HG03521 (cell line): ENCODE measurements at regions not wholly inside any gene's neighbourhood (a gene's known extent, or its start where the extent isn't known, plus 50 kb on each side); places are given as distances from the start of the nearest gene placed in this dataset.

Experiments
- ATAC-seq: cut with Tn5 transposase; IDR thresholded peaks from one replicate; pipeline ENCODE4 v1.9.1; 2021; ENCODE audit warnings: mild to moderate bottlenecking, moderate library complexity; ENCODE audit not compliant: unreplicated experiment

DNA sequence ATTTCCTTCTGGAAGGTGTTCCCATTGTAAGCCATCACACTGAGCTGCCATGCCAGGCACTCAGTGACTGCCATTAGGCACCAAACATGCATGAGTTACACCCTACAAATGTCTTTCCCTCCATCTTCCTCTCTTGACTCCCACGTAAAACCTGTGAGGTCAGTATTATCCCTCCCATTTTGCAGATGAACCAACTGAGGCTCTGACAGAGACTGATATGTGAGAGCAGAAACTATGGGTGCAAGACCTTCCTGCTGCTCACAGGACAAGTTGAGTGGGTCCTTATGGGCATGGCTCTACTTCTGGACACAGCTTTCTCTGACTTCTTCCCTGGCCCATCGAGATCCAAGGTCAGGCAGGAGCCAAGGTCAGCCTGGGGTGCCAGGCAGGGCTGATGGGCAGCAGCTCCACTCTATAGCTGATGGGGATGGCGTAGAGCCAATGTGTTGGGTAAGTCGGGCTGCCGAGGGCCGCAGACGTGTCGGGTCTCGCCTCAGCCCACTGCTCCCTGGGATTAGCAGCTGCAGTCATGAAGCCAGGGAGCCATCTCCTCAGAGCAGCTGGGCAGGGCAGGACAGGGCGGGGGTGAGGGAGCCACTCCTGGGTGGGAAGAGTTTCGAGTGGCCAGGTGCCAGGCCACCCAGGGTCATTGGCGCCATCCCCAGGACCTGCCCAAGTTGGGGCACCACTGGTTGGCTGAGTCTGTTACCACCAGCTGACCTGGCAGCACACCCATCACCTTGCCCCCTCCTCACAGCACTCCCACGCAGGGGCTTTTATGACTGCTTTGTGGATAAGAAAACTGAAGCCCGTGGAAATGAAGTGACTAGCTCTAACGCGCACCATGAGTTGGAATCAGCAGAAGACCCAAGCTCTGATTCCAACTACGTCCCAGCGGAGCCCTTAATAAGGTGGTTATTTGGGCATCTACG, 117.8 kb upstream of the ZMIZ1 start:
- no peak for ATAC-seq

DNA sequence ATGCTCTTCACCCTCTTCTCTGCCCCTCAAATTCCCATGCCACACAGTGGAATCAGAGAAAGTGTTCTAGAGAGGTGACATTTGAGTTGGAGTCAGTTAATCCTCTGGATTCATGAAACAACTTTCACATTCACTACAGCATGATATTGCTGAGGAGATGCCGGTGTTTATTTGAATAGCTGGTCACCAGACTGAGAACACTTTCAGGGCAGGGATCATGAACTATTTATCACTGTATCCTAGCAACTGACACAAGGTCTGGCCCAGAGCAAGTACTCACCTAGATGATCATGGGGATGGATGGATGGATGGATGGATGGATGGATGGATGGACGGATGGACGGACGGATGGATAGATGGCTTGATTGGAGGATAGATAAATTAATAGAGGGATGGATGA, 116.7 kb upstream of the ZMIZ1 start:
- ATAC-seq = no peak

DNA sequence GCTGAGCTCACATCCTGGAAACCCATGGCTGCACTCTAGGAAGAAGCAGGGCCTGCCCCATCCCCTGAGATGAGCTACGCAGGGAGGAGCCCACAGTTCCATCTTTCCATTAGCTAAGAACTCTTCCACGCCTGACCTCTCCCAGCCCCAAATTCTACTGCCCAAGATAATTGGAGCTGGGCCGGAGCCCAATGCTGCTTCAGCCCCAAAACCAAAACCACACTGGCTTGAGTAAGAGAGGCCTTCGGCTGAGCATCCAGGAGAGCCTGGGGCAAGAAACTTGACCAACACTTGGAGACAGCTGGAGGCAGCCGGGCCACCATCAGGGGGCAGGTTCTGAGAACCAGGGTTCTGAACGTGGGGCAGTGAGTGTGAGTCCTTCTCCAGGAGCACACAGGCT, 116.1 kb upstream of the ZMIZ1 start:
- ATAC-seq = no peak

DNA sequence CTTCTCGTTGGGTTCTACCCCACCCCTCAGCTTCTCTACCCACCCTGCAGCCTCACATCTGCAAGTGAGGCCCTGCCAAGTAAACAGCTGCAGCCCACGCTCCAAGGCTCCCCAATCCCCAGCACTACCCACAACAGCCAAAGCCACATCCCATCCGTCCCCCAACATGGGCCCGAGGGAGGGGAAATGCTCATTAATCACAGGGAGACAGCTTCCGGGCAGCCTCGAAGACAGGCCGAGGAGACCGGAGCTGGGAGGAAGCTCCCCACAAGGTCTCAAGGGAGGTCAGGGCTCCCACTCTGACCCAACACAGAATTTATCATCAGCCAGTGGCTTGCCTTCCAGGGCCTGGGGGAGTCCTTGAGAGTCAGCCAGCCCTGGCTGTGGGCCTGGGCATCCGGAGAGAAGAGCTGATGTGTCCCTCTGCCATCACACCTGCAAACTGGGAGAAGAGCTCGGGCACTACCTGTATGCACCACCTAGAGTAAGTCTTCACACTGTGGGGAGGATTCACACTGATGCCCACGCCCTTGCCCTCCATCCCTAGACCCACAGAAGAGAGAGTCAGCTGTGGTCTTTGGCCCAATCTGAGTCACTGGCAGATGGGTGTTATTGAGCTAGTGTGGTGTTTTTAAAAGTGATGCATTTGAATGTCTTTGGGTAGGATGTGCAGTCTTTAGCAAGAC, 115.5 kb upstream of the ZMIZ1 start:
- ATAC-seq = no peak

DNA sequence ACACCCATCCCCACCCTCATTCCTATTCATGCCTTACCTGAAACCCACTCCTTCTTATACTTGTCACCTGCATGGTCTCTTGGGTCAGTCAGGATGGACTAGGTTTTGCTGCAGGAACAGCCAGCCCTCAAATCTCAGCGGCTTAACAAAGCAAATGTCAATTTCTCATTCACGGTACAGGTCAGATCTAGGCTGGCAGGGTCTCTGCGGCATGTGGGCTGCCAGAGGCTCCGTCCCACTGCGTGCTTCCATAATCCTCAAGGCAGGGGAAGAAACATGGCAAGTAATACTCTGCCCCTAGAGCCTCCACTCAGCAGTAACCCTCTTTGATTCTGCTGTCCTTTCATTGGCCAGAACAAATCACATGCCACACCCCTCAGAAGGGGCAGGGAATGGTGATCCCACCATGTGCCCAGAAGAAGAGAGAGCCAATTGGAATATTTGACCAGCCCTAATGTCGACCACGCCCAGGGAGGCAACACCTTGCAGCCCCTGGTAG, 114.9 kb upstream of the ZMIZ1 start:
- ATAC-seq = no peak

DNA sequence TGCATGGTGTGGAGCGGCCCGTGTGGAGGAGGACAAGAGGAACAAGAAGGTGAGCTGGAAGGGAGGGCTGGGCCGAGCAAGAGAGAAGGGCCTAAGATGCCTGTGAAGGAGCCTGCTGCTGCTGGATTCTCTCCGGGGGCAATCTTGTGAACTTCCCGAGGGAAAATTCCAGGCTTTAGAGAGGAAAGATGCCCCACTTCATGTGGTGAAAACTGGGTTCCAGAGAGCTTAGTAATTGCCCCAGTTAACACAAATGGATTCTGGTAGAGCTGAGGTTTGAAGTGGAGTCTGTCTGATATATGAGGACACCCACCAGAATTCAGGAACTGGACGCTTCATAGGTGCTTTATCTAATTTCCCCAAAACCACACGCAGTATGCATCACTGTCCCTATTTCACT, 114.1 kb upstream of the ZMIZ1 start:
- no peak for ATAC-seq

DNA sequence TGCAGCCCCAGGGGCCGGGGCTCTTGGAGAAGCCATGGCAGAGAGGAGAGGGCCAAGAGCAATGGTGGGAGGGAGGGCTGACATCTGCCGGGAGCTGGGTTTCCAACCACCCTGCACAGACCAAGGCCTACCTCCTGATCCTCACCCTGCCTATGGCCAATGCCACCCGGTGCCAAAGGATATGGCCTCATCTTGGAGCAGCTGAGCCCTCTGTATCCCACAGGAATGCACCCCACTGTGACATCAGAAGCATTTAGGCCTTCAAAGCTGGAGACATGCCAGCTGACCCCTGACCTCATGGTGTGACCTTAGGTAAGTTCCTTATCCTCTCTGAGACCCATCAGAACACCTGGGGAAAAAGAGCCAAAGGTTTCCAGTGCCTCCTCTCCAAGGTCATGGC, 113.6 kb upstream of the ZMIZ1 start:
- no peak for ATAC-seq

DNA sequence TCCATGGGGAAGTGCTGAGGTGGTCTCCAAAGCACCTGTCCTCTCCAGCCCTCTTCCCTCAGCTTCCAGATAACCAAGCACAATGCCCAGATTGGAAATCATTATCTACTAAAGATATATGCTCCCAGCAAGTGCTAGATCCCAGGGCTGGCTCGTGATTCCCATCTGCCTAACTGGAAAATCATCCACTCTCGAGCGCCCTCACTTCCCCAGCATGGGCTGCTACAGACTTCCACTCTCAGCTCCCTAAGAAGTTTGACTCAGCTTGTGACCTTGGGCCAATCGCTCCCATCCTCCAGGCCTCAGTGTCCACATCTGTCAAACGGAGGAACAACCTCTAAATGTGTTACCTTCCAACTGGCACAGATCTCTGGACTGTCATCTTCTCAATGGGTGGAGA, 112.4 kb upstream of the ZMIZ1 start:
- ATAC-seq = no peak

DNA sequence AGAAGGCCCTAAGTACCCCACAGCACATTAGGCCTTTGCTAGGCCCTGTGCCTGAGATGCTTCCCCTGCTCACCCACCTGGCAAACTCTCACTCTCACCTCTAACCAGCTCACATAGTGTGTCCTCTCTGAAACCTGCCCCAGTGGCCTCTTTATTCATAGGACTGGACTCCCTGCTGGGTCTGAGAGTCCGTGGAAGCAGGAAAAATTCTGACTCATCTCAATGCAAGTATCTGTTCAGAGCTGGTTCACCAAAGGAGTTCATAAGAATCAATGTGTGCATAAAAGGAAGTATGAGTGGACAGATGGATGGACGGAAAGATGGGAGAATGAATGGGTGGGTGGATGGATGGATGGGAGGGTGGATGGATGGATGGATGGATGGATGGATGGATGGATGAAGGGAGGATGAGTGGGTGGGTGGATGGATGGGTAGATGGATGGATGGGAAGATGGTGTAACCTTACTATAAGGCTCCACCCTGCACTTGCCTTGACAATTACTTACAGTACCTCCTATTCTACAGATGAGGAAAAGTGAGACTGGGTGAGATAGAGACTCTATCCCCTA, 111.2 kb upstream of the ZMIZ1 start:
- ATAC-seq = no peak

DNA sequence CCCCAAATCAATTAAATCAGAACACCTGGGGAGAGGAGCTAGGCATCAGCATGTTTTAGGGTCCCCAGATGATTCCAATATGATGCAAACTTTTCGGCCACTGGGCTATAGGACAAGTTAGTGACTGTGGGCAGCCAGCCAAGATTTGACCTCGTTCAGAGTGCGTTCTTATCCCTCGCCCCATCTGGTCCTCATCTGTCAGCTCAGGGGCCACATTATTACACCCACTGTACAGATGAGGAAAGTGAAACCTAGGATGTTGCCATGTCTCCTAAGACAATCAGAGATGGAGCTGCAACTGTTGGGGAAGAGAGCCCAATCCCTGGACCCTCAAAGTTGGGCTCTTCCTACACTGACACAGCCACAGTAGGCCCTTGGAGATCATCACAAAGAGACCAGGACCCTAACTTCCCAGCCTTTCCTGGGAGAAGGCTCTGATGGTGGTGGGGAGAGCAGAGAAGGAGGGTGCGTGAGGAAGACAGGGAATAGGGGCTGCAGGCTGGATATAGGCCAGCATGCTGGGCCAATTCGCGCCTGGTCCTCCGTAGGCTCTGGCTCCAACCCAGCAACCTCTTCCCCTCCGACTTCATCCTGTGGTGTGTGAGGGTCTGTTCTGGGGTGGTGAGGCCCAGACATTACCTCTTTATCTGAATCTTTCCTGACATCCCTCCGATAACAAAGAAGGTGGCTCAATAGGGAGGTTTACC, 109.4 kb upstream of the ZMIZ1 start:
- no peak for ATAC-seq

DNA sequence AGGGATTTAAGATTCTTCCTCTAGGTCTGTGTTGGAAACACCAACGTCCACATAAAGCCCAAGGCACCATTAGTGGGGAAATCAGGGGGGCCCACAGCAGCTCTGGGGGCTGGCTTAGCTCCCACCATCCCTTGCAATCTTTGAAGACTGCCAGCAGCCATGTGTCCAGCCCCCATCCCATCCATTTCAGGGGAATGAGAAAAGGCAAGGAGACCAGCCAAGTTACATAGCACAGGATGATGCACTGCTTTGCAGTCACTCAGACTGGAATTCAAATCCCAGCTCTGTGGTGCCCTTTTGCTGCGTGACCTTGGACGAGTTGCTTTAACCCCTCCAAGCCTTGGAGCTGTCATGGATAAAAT, 108.9 kb upstream of the ZMIZ1 start:
- ATAC-seq = no peak

DNA sequence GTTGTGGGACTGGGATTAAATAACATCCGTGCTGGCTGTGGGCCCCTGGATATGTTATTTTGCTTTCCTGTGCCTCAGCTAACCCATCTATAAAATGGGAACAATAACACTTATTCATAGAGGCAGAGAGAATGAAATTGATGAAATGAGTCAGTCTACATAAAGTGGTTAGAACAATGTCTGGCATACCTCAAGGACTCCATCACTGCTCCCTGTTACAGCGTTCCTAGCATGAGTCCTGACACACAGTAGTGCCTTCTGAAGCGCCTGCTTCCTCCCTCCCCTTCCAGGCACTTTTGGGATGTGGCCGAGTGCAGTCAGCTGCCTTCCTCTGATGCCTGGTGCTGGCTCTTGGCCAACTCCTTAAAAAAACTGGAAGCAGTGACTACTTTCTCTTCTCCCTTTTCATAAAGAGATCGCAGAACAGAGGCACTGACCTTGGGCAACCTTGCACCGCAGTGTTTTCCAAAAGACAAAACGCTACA, 108.4 kb upstream of the ZMIZ1 start:
- ATAC-seq = no peak

DNA sequence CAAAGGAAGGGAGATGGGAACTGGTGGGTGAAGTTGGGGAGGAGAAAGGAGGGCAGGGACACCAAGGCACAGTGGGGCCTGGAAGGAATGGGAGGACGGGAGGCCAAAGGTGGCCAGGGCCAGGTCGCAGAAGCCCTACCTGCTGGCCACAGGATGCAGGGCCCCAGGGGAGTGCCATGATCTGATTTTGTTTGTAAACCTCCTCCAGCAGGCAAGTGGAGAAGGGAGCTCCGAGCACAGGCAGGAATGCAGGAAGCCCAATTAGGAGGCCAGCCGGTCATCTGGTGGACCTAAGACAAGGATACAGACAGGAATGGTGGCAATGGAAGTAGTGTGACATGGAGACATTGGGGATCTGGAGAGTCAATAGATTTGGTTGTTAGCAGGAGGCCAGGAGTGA, 107.0 kb upstream of the ZMIZ1 start:
- no peak for ATAC-seq

DNA sequence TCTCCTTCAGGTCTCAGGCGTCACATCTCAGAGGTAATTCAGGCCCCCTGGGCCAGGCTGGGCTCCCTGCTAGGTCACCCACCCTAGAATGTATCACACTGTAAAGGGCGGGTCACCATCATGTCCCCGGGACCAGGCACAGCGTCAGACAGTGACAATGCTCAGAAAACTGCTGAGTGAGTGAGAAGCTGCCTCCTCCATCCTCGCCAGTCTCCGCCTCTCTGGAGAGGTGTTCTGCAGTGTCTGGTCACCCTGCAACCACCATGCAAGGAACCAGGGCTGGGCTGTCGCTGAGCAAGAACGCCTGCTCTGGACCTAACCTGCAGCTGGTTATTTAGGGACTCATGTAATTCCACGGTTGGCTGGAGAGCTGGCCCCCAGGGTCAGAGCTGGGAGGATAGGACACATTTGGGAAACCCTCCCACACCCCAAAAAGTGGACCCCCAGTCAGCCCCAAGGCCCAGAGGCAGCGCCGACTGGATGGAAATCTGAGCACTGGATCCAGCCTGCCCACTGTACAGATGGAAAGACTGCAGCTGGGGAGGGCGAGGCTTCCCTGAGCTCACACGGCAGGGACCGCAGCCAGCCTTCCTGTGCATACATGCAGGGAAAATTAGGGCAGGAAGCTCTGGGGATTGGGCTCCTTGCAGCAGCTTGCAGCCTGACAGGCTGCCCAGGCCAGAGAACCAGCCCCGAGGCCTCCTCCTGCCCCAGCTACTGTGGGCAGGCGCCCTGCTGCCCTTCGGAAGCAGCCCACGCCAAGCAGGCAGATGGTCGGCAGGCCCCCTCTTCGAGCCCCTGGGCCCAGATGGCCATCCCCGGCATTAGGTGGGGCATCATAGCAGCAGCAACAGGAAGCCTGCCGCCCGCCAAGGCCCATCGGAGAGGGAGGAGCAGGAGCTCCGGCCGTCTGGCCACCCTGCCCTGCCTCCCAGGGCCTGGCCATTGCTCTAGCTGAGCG, 105.4 kb upstream of the ZMIZ1 start:
- no peak for ATAC-seq

DNA sequence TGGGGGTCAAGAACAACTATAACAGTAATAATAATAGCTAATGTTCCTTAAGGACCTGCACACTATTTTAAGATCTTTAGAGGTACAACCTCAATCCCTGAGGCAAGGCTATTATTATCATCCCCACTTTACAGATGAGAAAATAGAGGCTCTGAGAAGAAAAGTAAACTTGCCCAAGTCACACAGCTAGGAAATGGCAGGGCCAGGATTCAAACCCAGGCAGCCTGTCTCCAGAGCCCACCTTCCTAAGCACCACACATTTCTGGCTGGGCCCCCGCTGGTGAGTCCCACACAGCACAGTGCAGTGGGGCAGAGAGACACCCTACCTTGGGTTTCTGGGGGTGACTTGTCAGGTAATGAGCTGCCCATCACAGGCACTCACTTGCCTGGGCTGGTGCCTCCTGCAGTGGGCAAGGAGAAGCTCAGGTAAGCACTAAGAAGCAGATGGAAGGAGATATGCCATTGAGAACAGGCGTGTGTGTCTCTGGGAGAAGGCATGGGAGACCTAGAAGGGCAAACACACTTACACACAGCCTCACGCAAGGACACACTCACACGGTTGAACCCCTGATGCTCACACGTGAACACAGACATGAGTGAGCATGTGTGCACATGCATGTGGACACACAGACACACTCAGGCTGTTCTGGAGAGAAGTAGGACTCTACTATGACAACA, 104.4 kb upstream of the ZMIZ1 start:
- no peak for ATAC-seq

DNA sequence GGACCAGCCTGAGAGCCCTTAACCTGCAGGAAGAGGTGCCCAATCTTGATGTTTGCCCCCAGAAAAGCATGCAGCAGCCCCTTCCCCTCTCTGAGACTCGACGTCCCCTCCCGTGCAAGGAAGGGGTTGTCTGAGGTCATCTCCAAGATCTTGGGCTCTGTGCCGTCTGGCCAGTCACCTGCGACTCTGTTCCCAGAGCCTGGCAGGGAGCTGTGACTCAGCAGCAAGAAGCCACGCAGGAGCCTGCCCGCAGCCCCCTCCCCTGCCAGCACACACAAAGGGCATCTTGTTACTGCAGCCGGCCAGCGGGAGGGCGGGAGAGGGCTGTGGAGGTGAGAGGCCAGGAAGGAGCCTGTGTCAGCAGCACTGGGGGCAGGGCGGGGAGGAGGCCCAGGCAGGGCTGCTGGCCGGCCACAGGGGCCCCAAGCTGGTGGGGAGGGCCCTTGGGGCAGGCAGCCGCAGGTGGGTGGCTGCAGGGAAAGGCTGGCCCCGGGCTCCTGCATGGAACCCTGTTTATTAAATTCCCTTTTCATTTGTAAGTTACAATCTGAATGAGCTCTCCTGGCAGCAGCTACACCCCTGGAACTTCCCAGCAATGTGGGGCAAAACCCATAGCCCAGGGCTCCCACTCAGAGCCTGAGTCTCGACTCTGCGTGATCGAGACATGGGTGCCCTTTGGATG, 103.7 kb upstream of the ZMIZ1 start:
- ATAC-seq = no peak

DNA sequence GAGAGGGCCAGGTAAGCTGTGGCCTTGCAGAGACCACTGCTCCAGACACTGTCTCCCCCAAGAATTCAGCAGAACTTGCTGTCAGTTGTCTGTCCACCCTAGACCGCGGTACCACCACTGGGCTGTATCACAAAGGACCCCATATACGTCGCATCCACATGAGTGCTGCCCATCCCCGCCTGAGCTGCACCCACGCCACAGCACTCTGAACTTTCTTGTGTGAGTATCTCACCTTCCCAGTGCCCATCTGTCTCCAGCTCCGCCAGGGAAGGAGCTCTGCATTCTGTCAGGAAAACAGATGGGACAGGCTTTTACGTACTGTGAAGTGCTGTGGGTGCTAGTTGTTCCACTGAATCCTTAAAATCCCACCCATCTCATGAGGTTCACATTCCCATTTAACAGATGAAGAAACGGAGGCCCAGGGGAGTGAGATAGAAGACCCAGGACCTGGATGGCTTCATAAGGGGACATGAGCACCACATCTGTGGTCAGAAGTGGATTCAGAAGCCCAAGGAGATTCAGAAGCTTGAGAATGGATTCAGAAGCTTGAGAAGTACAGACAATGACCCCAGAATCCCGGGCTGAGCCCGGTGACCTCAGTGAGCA, 102.5 kb upstream of the ZMIZ1 start:
- no peak for ATAC-seq

DNA sequence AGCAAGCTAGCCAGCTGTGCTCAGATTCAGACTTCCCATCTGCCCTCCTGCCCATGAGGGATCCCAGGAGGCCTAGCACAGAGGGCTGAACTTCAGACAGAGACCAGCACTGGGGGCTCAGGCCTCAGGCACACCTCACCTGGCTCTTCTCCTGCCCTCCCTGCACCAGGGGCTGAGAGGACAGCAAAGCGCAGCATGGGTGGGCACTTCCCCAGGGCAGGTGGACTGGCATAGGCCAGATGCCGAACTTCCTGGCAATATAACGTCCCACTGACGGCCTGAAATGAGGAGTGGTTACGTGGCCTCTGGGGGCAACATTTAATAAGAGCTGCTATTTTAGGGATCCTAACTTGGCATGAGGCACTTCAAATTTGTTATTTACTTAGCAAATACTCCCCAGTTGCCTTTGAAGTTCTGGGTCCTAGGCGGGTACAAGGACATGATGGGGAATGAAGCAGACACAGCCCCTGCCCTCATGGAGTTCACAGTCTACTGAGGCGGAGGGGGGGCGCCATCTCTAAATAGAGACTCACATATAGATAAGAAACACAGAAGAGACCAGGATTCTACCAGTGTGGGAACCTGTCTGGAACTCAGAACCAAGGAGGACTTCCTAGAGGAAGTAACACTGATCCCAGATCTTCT, 101.8 kb upstream of the ZMIZ1 start:
- no peak for ATAC-seq
